Stimulated activated effector memory CD8-positive, alpha-beta T cell treated with anti-CD3 and anti-CD28 coated beads, Interleukin-12 subunit alpha, Interleukin-12 subunit beta, amount 100 ng/mL, for 72 hours (primary cell): ENCODE measurements at regions not wholly inside any gene's neighbourhood (a gene's known extent, or its start where the extent isn't known, plus 50 kb on each side); places are given as distances from the start of the nearest gene placed in this dataset.
"Not testable (repeated sequence)": the region's sequence is repeated elsewhere in the genome, so short reads cannot be mapped to it uniquely, and the experiment has no call there.

Source experiments
- ATAC-seq: fragments of 150-1000 bp; cut with Tn5 transposase; 2 replicates; pipeline ENCODE4 v1.10.0; 2021
- DNase-seq, 2 donors: peaks; one replicate each; pipeline ENCODE4 v3.0.0; 2021 to 2022; ENCODE audit warnings: low spot score in 2 of 2
- H3K27ac Mint-ChIP-seq: one replicate; pipeline ENCODE4 v1.8.0; 2022; ENCODE audit warnings: mild to moderate bottlenecking, mixed read lengths
- H3K36me3 Mint-ChIP-seq: one replicate; pipeline ENCODE4 v1.8.0; 2022; ENCODE audit warnings: mild to moderate bottlenecking, mixed read lengths
- H3K4me1 Mint-ChIP-seq: one replicate; pipeline ENCODE4 v1.8.0; 2022; ENCODE audit warnings: mixed read lengths
- H3K4me3 Mint-ChIP-seq: one replicate; pipeline ENCODE4 v1.8.0; 2022; ENCODE audit warnings: mild to moderate bottlenecking, mixed read lengths
- H3K9me3 Mint-ChIP-seq: one replicate; pipeline ENCODE4 v1.8.0; 2022; ENCODE audit warnings: mixed read lengths

DNA sequence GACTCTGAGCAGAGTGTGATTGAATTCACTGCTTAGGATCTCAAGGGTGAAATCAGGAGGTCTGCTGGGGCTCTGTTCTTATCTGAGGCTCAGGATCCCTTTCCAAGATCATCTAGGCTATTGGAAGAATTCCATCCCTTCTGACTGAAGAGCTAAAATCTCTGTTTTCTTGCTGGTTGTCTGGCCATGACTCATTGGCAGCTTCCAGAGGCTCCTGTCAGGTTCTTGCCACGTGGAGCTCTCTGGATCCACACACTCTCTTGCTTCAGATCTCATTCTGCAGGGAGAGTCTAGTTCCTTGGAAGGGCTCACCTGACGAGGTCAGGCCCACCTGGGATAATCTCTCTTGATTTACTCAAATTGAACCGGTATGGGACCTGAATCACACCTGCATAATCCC lies 930.7 kb downstream of the CDH8 start:
- ATAC-seq (no peak), DNase-seq (no peak)
- Mint-ChIP-seq H3K4me3 (no peak overlapping the region), H3K4me1 (no peaks in the 10 kb centered on the region), H3K27ac (no peak overlapping the region), H3K9me3 (peaks cover 22% of the 10 kb centered on the region), H3K36me3 (no peaks in the 10 kb centered on the region)

GRCh38 chr16:61098505-61098904 lies 937.7 kb downstream of the CDH8 start:
- H3K4me3 Mint-ChIP-seq = no peak overlapping the region
- no peak overlapping the region for H3K27ac Mint-ChIP-seq
- no peaks in the 10 kb centered on the region for H3K4me1 Mint-ChIP-seq
- no peak for ATAC-seq
- peaks cover 34% of the 10 kb centered on the region for H3K9me3 Mint-ChIP-seq
- no peak for DNase-seq
- H3K36me3 Mint-ChIP-seq = no peaks in the 10 kb centered on the region

DNA sequence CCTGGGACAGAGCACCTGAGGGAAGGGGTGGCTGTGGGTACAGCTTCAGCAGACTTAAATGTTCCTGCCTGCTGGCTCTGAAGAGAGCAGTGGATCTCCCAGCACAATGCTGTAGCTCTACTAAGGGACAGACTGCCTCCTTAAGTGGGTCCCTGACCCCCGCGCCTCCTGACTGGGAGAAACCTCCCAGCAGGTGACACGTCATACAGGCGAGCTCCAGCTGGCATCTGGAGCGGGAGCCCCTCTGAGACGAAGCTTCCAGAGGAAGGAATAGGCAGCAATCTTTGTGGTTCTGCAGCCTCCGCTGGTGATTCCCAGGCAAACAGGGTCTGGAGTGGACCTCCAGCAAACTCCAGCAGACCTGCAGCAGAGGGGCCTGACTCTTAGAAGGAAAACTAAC lies 944.9 kb downstream of the CDH8 start:
- not testable (repeated sequence) for H3K4me3 Mint-ChIP-seq, ATAC-seq, H3K27ac Mint-ChIP-seq, DNase-seq, H3K4me1 Mint-ChIP-seq, H3K36me3 Mint-ChIP-seq
- peaks cover 27% of the 10 kb centered on the region for H3K9me3 Mint-ChIP-seq

DNA sequence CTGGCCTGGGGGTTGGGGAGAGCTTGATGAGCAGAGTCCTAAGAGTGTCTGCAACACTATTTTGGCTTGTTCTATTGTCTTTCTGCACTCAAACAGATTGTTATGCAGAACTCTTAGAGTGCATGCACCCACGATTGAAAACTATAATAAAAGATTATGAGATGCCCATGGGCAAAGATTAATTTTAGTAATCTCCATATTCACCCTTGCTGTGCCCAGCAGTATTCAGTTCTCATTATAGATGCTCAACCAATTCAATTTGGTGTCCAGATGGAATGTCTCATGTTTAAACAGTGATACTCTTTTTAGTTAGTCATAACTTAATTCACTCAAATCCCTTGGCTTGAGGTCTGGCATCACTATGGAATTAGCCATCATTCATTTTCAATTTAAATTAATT lies 952.5 kb downstream of the CDH8 start:
- Mint-ChIP-seq H3K27ac (no peak overlapping the region), H3K4me1 (no peaks in the 10 kb centered on the region), H3K9me3 (peaks cover 10% of the 10 kb centered on the region), H3K4me3 (no peak overlapping the region), H3K36me3 (no peaks in the 10 kb centered on the region)
- ATAC-seq (no peak), DNase-seq (no peak)

DNA sequence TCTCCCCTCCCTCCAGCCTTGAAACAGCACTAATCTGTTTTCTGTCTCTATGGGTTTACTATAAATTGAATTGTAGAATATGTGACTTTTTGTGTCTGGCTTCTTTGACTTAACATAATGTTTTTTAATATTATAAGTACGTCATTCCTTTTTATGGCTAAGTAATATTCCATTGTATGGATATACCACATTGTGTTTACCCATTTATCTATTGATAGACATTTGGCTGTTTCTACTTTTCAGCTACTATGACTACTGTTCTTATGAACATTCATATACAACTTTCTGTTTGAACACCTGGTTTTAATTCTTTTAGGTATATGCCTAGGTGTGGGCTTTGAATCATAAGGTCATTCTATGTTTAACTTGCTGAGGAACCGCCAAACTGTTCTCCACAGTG lies 961.9 kb downstream of the CDH8 start:
- ATAC-seq (no peak), DNase-seq (no peak)
- H3K4me3 Mint-ChIP-seq = no peak overlapping the region
- peaks cover 12% of the 10 kb centered on the region for H3K9me3 Mint-ChIP-seq
- H3K36me3 Mint-ChIP-seq = no peaks in the 10 kb centered on the region
- no peaks in the 10 kb centered on the region for H3K4me1 Mint-ChIP-seq
- no peak overlapping the region for H3K27ac Mint-ChIP-seq

GRCh38 chr16:61057635-61058034 lies 978.6 kb downstream of the CDH8 start:
- no peaks in the 10 kb centered on the region for H3K4me1 Mint-ChIP-seq
- H3K36me3 Mint-ChIP-seq = no peaks in the 10 kb centered on the region
- H3K9me3 Mint-ChIP-seq = peaks cover 16% of the 10 kb centered on the region
- no peak for ATAC-seq
- H3K4me3 Mint-ChIP-seq = no peak overlapping the region
- H3K27ac Mint-ChIP-seq = no peak overlapping the region
- no peak for DNase-seq

- no peak for ATAC-seq
- no peak overlapping the region for H3K4me3 Mint-ChIP-seq
- no peak for DNase-seq
Measured at GRCh38 chr16:61050547-61050946, 985.7 kb downstream of the CDH8 start.

GRCh38 chr16:61045931-61046330 lies 990.3 kb downstream of the CDH8 start:
- Mint-ChIP-seq H3K9me3 (peaks cover 25% of the 10 kb centered on the region), H3K36me3 (no peaks in the 10 kb centered on the region), H3K27ac (no peak overlapping the region), H3K4me3 (no peak overlapping the region), H3K4me1 (no peaks in the 10 kb centered on the region)
- no peak for ATAC-seq
- no peak for DNase-seq

More at GRCh38 chr16:61050547-61050946, 985.7 kb downstream of the CDH8 start:
- Mint-ChIP-seq H3K36me3 (no peaks in the 10 kb centered on the region), H3K27ac (no peak overlapping the region), H3K4me1 (no peaks in the 10 kb centered on the region), H3K9me3 (peaks cover 20% of the 10 kb centered on the region)

- ATAC-seq (no peak), DNase-seq (no peak)
- Mint-ChIP-seq H3K36me3 (no peaks in the 10 kb centered on the region), H3K4me1 (no peaks in the 10 kb centered on the region), H3K27ac (no peak overlapping the region), H3K9me3 (peaks cover 26% of the 10 kb centered on the region), H3K4me3 (no peak overlapping the region)
Measured at GRCh38 chr16:61042737-61043136, 993.5 kb downstream of the CDH8 start.

GRCh38 chr16:61030616-61031015 lies 1005.6 kb downstream of the CDH8 start:
- Mint-ChIP-seq H3K36me3 (no peaks in the 10 kb centered on the region), H3K4me1 (no peaks in the 10 kb centered on the region), H3K4me3 (no peak overlapping the region), H3K9me3 (peaks cover 13% of the 10 kb centered on the region), H3K27ac (no peak overlapping the region)
- DNase-seq = no peak
- ATAC-seq = no peak

- H3K4me1 Mint-ChIP-seq = no peaks in the 10 kb centered on the region
- no peaks in the 10 kb centered on the region for H3K36me3 Mint-ChIP-seq
- H3K9me3 Mint-ChIP-seq = peaks cover 23% of the 10 kb centered on the region
- H3K27ac Mint-ChIP-seq = no peak overlapping the region
- ATAC-seq (no peak), DNase-seq (no peak)
- H3K4me3 Mint-ChIP-seq = no peak overlapping the region
Measured at GRCh38 chr16:61024180-61024900, 1011.9 kb downstream of the CDH8 start.

DNA sequence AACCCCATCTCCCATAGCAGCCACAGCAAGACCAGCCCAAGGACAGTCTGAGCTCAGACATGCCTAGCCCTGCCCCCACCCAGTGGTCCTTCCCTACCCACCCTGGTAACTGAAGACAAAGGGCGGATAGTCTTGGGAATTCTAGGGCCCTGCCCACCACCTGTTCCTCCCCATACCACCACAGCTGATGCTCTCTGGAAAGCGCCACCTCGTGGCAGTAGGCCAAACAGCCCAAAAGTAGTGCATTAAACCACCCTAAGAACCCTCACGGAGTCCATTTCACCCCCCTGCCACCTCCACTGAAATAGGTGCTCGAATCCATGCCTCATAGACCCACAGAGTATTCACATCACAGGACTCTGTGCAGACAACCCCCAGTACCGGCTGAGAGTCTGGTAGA lies 1021.4 kb downstream of the CDH8 start:
- DNase-seq (no peak), ATAC-seq (no peak)
- no peaks in the 10 kb centered on the region for H3K36me3 Mint-ChIP-seq
- H3K27ac Mint-ChIP-seq = no peak overlapping the region
- H3K4me3 Mint-ChIP-seq = no peak overlapping the region
- H3K9me3 Mint-ChIP-seq = peaks cover 23% of the 10 kb centered on the region
- no peaks in the 10 kb centered on the region for H3K4me1 Mint-ChIP-seq

- H3K4me3 Mint-ChIP-seq = no peak overlapping the region
- no peak for ATAC-seq
Measured at GRCh38 chr16:61007694-61008093, 1028.5 kb downstream of the CDH8 start.

GRCh38 chr16:61005952-61006351 lies 1030.3 kb downstream of the CDH8 start:
- Mint-ChIP-seq H3K9me3 (peaks cover 18% of the 10 kb centered on the region), H3K4me3 (no peak overlapping the region), H3K36me3 (no peaks in the 10 kb centered on the region), H3K27ac (no peak overlapping the region), H3K4me1 (no peaks in the 10 kb centered on the region)
- DNase-seq = no peak
- no peak for ATAC-seq

More at GRCh38 chr16:61007694-61008093, 1028.5 kb downstream of the CDH8 start:
- Mint-ChIP-seq H3K36me3 (no peaks in the 10 kb centered on the region), H3K27ac (no peak overlapping the region), H3K4me1 (no peaks in the 10 kb centered on the region), H3K9me3 (peaks cover 19% of the 10 kb centered on the region)
- no peak for DNase-seq

DNA sequence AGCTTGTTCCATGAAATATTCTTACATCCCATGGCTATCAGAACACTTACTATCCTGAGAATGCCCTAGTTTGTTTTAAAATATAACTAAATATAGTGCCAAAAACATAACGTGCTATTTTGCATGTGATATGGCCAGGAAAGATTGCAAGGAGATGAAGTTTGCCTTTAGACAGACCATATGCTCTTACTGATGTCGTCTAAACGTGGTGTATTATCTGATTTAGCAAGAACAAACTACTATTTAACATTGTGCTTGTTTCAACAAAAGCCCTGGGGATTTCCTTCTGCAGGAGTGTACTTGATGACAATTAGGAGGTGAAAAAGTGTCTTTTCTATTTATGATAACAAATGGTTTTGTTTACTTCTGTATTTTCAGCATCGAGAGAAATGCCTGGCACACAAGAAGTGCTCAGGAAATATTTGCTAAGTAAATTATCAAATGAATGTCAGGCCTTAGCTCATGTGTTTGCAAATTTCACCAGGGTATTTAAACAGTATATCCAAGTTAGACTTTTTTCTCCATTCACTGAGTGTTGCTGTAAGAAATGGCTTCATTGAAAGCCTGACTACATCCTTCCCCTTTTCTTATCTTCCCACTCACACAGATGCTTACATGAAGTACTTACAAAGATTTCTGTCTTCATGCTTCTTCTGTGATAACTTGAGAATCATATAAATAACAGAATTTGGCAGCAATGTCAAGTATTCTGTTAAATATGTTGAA lies 1033.6 kb downstream of the CDH8 start:
- Mint-ChIP-seq H3K27ac (no peak overlapping the region), H3K36me3 (no peaks in the 10 kb centered on the region), H3K4me3 (no peak overlapping the region), H3K4me1 (no peaks in the 10 kb centered on the region), H3K9me3 (peaks cover 20% of the 10 kb centered on the region)
- ATAC-seq (no peak), DNase-seq (no peak)

DNA sequence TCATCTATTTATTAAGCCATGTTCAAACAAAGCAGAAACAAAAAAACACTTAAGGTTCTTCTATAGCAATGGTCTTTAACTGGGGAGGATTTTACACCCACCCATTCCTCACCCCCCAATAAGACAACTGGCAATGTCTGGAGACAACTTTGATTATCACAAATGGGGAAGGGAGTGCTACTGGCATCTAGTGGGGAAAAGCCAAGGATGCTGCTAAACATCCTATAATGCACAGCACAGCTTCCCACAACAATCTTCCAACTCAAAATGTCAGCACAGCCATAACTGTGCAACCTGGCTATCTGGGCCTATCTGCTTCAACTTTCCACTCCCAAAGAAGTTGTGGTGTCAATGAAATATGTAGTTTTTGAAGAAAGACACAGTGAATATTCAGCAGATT lies 1044.4 kb downstream of the CDH8 start:
- H3K27ac Mint-ChIP-seq = no peak overlapping the region
- no peak for DNase-seq
- H3K9me3 Mint-ChIP-seq = peaks cover 15% of the 10 kb centered on the region
- no peak overlapping the region for H3K4me3 Mint-ChIP-seq
- no peaks in the 10 kb centered on the region for H3K4me1 Mint-ChIP-seq
- no peaks in the 10 kb centered on the region for H3K36me3 Mint-ChIP-seq
- no peak for ATAC-seq
